ENCODE measurements at regions not wholly inside any gene's neighbourhood (a gene's known extent, or its start where the extent isn't known, plus 50 kb on each side); places are given as distances from the start of the nearest gene placed in this dataset.
"Not testable (repeated sequence)": the region's sequence is repeated elsewhere in the genome, so short reads cannot be mapped to it uniquely, and the experiment has no call there.

GRCh38 chr9:30536494-30536893 is 1847.9 kb upstream of the ACO1 start:
- H3K9me1 ChIP-seq (ENCODE audit: control insufficient read depth, extremely low read depth, insufficient read depth, low read length) = no peaks in the 10 kb centered on the region
- H2AFZ ChIP-seq (ENCODE audit: control insufficient read depth, low read length) = no peak overlapping the region
- H3K79me2 ChIP-seq (ENCODE audit: control insufficient read depth, insufficient read depth, low read length) = no peaks in the 10 kb centered on the region
- FAIRE-seq (no peak), DNase-seq (ENCODE audit: low read depth, low spot score) (no peak)
- H3K4me1 ChIP-seq (ENCODE audit: control insufficient read depth, extremely low read depth, insufficient read depth, low read length) = no peaks in the 10 kb centered on the region
- dilution Hi-C loops (cut with MboI; ENCODE audit: extremely low pct_ligation_motif_present, low sequenced_read_pairs) = no loop called here
- no peak overlapping the region for H3K9ac ChIP-seq (ENCODE audit: control insufficient read depth, extremely low read depth, insufficient read depth, low read length)
- no peak overlapping the region for H3K4me3 ChIP-seq (ENCODE audit: control insufficient read depth in 2 of 3, extremely low read depth in 1 of 3, insufficient read depth in 2 of 3, low read depth in 1 of 3, low read length in 3 of 3)
- H3K4me2 ChIP-seq (ENCODE audit: control insufficient read depth, extremely low read depth, insufficient read depth, low read depth, low read length) = no peak overlapping the region
- H3K27ac ChIP-seq (ENCODE audit: control insufficient read depth, insufficient read depth, low read length) = no peak overlapping the region
- no peaks in the 10 kb centered on the region for H3K9me3 ChIP-seq (ENCODE audit: control insufficient read depth, low read depth, low read length)
- H3K36me3 ChIP-seq (ENCODE audit: control insufficient read depth in 2 of 2, extremely low read depth in 1 of 2, insufficient read depth in 2 of 2, low read length in 2 of 2) = no peaks in the 10 kb centered on the region
- no peaks in the 10 kb centered on the region for H4K20me1 ChIP-seq (ENCODE audit: control insufficient read depth, extremely low read depth, insufficient read depth, low read length)
- no peaks in the 10 kb centered on the region for H3K27me3 ChIP-seq (ENCODE audit: control insufficient read depth, extremely low read depth, insufficient read depth, low read length)
- TF ChIP-seq, protein P1, sequence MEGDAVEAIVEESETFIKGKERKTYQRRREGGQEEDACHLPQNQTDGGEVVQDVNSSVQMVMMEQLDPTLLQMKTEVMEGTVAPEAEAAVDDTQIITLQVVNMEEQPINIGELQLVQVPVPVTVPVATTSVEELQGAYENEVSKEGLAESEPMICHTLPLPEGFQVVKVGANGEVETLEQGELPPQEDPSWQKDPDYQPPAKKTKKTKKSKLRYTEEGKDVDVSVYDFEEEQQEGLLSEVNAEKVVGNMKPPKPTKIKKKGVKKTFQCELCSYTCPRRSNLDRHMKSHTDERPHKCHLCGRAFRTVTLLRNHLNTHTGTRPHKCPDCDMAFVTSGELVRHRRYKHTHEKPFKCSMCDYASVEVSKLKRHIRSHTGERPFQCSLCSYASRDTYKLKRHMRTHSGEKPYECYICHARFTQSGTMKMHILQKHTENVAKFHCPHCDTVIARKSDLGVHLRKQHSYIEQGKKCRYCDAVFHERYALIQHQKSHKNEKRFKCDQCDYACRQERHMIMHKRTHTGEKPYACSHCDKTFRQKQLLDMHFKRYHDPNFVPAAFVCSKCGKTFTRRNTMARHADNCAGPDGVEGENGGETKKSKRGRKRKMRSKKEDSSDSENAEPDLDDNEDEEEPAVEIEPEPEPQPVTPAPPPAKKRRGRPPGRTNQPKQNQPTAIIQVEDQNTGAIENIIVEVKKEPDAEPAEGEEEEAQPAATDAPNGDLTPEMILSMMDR (optimal IDR thresholded peaks at IDR 0.05 in 1 of 3, IDR thresholded peaks at IDR 0.05 in 1 of 3, conservative IDR thresholded peaks at IDR 0.05 in 1 of 3; ENCODE audit: extremely low read depth in 1 of 3, insufficient read depth in 2 of 3, low read length in 3 of 3) = no peak
- no peak for TF ChIP-seq EZH2 (IDR thresholded peaks at IDR 0.05; ENCODE audit: low read length)

DNA sequence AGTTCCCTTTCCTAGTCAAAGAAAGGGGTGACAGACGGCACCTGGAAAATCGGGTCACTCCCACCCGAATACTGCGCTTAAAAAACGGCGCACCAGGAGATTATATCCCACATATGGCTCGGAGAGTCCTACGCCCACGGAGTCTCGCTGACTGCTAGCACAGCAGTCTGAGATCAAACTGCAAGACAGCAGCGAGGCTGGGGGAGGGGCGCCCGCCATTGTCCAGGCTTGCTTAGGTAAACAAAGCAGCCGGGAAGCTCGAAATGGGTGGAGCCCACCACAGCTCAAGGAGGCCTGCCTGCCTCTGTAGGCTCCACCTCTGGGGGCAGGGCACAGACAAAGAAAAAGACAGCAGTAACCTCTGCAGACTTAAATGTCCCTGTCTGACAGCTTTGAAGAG is 1844.7 kb upstream of the ACO1 start:
- H3K36me3 ChIP-seq (ENCODE audit: control insufficient read depth in 2 of 2, extremely low read depth in 1 of 2, insufficient read depth in 2 of 2, low read length in 2 of 2); H3K27ac ChIP-seq (ENCODE audit: control insufficient read depth, insufficient read depth, low read length); H3K27me3 ChIP-seq (ENCODE audit: control insufficient read depth, extremely low read depth, insufficient read depth, low read length); H3K9me1 ChIP-seq (ENCODE audit: control insufficient read depth, extremely low read depth, insufficient read depth, low read length); H3K4me3 ChIP-seq (ENCODE audit: control insufficient read depth in 2 of 3, extremely low read depth in 1 of 3, insufficient read depth in 2 of 3, low read depth in 1 of 3, low read length in 3 of 3); FAIRE-seq; DNase-seq (ENCODE audit: low read depth, low spot score); H3K4me1 ChIP-seq (ENCODE audit: control insufficient read depth, extremely low read depth, insufficient read depth, low read length); H3K9me3 ChIP-seq (ENCODE audit: control insufficient read depth, low read depth, low read length); H2AFZ ChIP-seq (ENCODE audit: control insufficient read depth, low read length); dilution Hi-C loops (cut with MboI; ENCODE audit: extremely low pct_ligation_motif_present, low sequenced_read_pairs); H3K9ac ChIP-seq (ENCODE audit: control insufficient read depth, extremely low read depth, insufficient read depth, low read length); H3K4me2 ChIP-seq (ENCODE audit: control insufficient read depth, extremely low read depth, insufficient read depth, low read depth, low read length); H4K20me1 ChIP-seq (ENCODE audit: control insufficient read depth, extremely low read depth, insufficient read depth, low read length); H3K79me2 ChIP-seq (ENCODE audit: control insufficient read depth, insufficient read depth, low read length): not testable (repeated sequence)

DNA sequence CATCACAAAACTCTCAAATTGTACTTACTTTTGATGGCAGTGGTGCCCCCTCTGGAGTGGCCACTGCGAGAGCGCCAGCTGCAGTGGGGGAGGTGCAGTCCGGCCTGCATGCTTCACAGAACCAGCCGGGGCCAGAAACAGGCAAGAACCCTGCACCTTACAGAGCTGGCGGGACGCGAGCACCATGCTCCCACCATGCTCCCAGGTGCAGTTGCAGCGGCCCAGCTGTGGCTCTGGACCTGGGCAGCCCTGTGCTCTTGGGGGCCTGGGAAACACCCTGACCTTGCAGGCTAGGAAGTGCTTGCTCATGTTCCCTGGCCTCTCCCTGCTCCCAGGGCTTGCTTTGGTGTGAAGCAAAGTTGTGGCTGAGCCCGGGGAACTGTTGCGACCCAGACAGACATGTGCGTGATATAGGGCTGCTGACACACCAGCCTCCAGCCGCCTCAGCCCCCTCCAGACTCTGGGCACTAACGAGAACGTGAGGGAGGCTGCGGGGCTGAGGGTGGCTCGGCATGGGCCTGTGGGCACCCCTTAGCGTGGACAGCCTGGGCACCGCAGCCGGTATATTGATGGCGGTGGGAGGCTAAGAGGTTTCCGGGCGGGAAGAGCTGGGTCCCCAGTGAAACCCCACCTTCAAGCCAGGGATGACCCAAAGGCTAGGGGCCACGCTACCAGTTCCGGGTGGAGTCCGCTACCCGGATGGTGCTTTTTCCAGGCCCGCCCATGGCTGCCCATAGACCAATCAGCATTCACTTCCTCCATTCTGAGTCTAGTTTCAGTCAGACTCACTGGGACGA is 1809.9 kb upstream of the ACO1 start:
- Histone ChIP-seq H4K20me1 (ENCODE audit: control insufficient read depth, extremely low read depth, insufficient read depth, low read length) (no peaks in the 10 kb centered on the region), H3K9me3 (ENCODE audit: control insufficient read depth, low read depth, low read length) (peaks cover 3% of the 10 kb centered on the region), H3K4me2 (ENCODE audit: control insufficient read depth, extremely low read depth, insufficient read depth, low read depth, low read length) (no peak overlapping the region), H3K9ac (ENCODE audit: control insufficient read depth, extremely low read depth, insufficient read depth, low read length) (no peak overlapping the region), H3K36me3 (ENCODE audit: control insufficient read depth in 2 of 2, extremely low read depth in 1 of 2, insufficient read depth in 2 of 2, low read length in 2 of 2) (no peaks in the 10 kb centered on the region), H3K79me2 (ENCODE audit: control insufficient read depth, insufficient read depth, low read length) (no peaks in the 10 kb centered on the region), H2AFZ (ENCODE audit: control insufficient read depth, low read length) (no peak overlapping the region), H3K9me1 (ENCODE audit: control insufficient read depth, extremely low read depth, insufficient read depth, low read length) (no peaks in the 10 kb centered on the region), H3K27me3 (ENCODE audit: control insufficient read depth, extremely low read depth, insufficient read depth, low read length) (no peaks in the 10 kb centered on the region), H3K4me3 (ENCODE audit: control insufficient read depth in 2 of 3, extremely low read depth in 1 of 3, insufficient read depth in 2 of 3, low read depth in 1 of 3, low read length in 3 of 3) (no peak overlapping the region), H3K4me1 (ENCODE audit: control insufficient read depth, extremely low read depth, insufficient read depth, low read length) (no peaks in the 10 kb centered on the region), H3K27ac (ENCODE audit: control insufficient read depth, insufficient read depth, low read length) (no peak overlapping the region)
- TF ChIP-seq, protein P1 (optimal IDR thresholded peaks at IDR 0.05 in 1 of 3, IDR thresholded peaks at IDR 0.05 in 1 of 3, conservative IDR thresholded peaks at IDR 0.05 in 1 of 3; ENCODE audit: extremely low read depth in 1 of 3, insufficient read depth in 2 of 3, low read length in 3 of 3) = no peak
- FAIRE-seq = no peak
- no peak for DNase-seq (ENCODE audit: low read depth, low spot score)
- dilution Hi-C loops (cut with MboI; ENCODE audit: extremely low pct_ligation_motif_present, low sequenced_read_pairs) = no loop called here

Measured in keratinocyte (primary cell).